Neural cell (in vitro differentiated cells): ENCODE measurements at regions not wholly inside any gene's neighbourhood (a gene's known extent, or its start where the extent isn't known, plus 50 kb on each side); places are given as distances from the start of the nearest gene placed in this dataset.

Experiments
- H2AFZ ChIP-seq: fragments of 200-600, 300-800 bp; sonication (generic), shearing (Covaris generic); 2 replicates; pipeline ENCODE4 v1.6.0; 2014; ENCODE audit warnings: low read depth, mild to moderate bottlenecking, antibody characterized with exemption, low read length, moderate library complexity
- H3F3A ChIP-seq: fragments of 200-600 bp; shearing (Covaris generic); 2 replicates; pipeline ENCODE4 v1.6.1; 2016; ENCODE audit warnings: mild to moderate bottlenecking, moderate library complexity, mixed read lengths, antibody characterized with exemption, low read length; ENCODE audit not compliant: insufficient read depth, poor library complexity, severe bottlenecking
- H3K27ac ChIP-seq: fragments of 200-600, 300-800 bp; sonication (generic), shearing (Covaris generic); 2 replicates; pipeline ENCODE4 v1.5.1; 2014; ENCODE audit warnings: mild to moderate bottlenecking, low read length, moderate library complexity
- H3K27me3 ChIP-seq: fragments of 300-800, 200-600 bp; sonication (generic), shearing (Covaris generic); 2 replicates; pipeline ENCODE4 v1.6.0; 2014; ENCODE audit warnings: mild to moderate bottlenecking, low read depth, low read length, moderate library complexity; ENCODE audit not compliant: insufficient read depth
- H3K36me3 ChIP-seq: fragments of 300-800, 200-600 bp; sonication (generic), shearing (Covaris generic); 2 replicates; pipeline ENCODE4 v1.5.1; 2014; ENCODE audit warnings: mild to moderate bottlenecking, antibody characterized with exemption, low read length, moderate library complexity; ENCODE audit not compliant: insufficient read depth
- H3K4me2 ChIP-seq: fragments of 300-800, 200-600 bp; sonication (generic), shearing (Covaris generic); 2 replicates; pipeline ENCODE4 v1.6.0; 2014; ENCODE audit warnings: mild to moderate bottlenecking, low read length
- H3K4me3 ChIP-seq: fragments of 300-800, 200-600 bp; sonication (generic), shearing (Covaris generic); 2 replicates; pipeline ENCODE4 v1.5.1; 2014; ENCODE audit warnings: mild to moderate bottlenecking, low read length, moderate library complexity
- H3K79me2 ChIP-seq: fragments of 200-600 bp; shearing (Covaris generic); replicated peaks from 2 replicates; pipeline ENCODE4 v1.6.0; 2014; ENCODE audit warnings: mild to moderate bottlenecking, low read length, moderate library complexity; ENCODE audit not compliant: insufficient read depth
- H3K9ac ChIP-seq: fragments of 300-800, 200-600 bp; sonication (generic), shearing (Covaris generic); 2 replicates; pipeline ENCODE4 v1.6.1; 2016; ENCODE audit warnings: mild to moderate bottlenecking, low read length, mixed read lengths
- H3K9me2 ChIP-seq: fragments of 200-600 bp; shearing (Covaris generic); 2 replicates; pipeline ENCODE4 v1.6.1; 2016; ENCODE audit warnings: mild to moderate bottlenecking, low read length, mixed read lengths; ENCODE audit not compliant: insufficient read depth
- H3K9me3 ChIP-seq: fragments of 200-600, 300-800 bp; sonication (generic), shearing (Covaris generic); 2 replicates; pipeline ENCODE4 v1.6.1; 2016; ENCODE audit warnings: mild to moderate bottlenecking, mixed run types, low read length, moderate library complexity, mixed read lengths
- H4K20me1 ChIP-seq: fragments of 200-600 bp; shearing (Covaris generic); 2 replicates; pipeline ENCODE4 v1.6.1; 2016; ENCODE audit warnings: mild to moderate bottlenecking, mixed run types; ENCODE audit not compliant: insufficient read depth
- CTCF ChIP-seq: fragments of 450-650 bp; IDR thresholded peaks from 2 replicates; pipeline ENCODE4 v1.5.1; 2014; ENCODE audit warnings: antibody characterized with exemption, mild to moderate bottlenecking, moderate library complexity; ENCODE audit not compliant: poor library complexity, severe bottlenecking
- EP300 ChIP-seq: fragments of 450-650 bp; conservative IDR thresholded peaks from 2 replicates; pipeline ENCODE4 v1.6.1; 2014; ENCODE audit warnings: antibody characterized with exemption, mild to moderate bottlenecking, moderate library complexity; ENCODE audit not compliant: poor library complexity, severe bottlenecking
- EZH2 ChIP-seq: fragments of 200-600, 300-800 bp; shearing (Covaris generic), sonication (generic); IDR thresholded peaks from 2 replicates; pipeline ENCODE4 v1.6.1; 2014; ENCODE audit warnings: antibody characterized with exemption, low read length, borderline replicate concordance, mild to moderate bottlenecking; ENCODE audit not compliant: insufficient read depth, poor library complexity, severe bottlenecking
- MXI1 ChIP-seq: fragments of 450-650 bp; conservative IDR thresholded peaks from 2 replicates; pipeline ENCODE4 v1.6.1; 2014; ENCODE audit warnings: antibody characterized with exemption, mild to moderate bottlenecking; ENCODE audit not compliant: poor library complexity, severe bottlenecking
- RAD21 ChIP-seq: fragments of 450-650 bp; conservative IDR thresholded peaks from 2 replicates; pipeline ENCODE4 v1.6.1; 2014; ENCODE audit warnings: antibody characterized with exemption, mild to moderate bottlenecking, moderate library complexity
- REST ChIP-seq: IDR thresholded peaks from 2 replicates; pipeline ENCODE4 v1.6.1; 2012; ENCODE audit warnings: borderline replicate concordance
- SMC3 ChIP-seq: fragments of 450-650 bp; conservative IDR thresholded peaks from 2 replicates; pipeline ENCODE4 v1.6.1; 2014; ENCODE audit warnings: antibody characterized with exemption, mild to moderate bottlenecking, moderate library complexity; ENCODE audit not compliant: poor library complexity
- TAF1 ChIP-seq: IDR thresholded peaks from 2 replicates; pipeline ENCODE4 v1.6.1; 2012; ENCODE audit warnings: low read depth

- H3K9me2 ChIP-seq: no peaks in the 10 kb centered on the region
These were observed 249.4 kb downstream of the GRB14 start for GRCh38 chr2:164371916-164372315.

DNA sequence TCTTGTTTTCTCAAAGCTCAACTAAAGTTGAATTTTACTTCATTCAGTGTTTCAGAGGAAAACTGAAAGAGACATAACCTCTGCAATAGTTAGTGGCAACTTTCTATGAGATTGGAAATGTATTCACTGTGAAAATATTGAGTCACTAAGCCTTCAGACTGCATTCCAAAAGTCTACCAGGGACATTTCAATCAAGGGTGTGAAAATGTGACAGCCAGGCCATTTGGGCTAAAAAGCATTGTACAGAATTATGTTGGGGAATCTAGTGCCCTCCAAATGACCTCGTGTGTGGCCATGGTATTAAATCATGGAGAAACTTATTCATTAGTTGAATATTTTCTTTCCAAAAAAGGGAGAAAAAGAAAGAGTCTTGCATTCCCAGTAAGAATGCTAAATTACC lies 251.9 kb downstream of the GRB14 start:
- H3K4me2 ChIP-seq: no peak overlapping the region
- no peaks in the 10 kb centered on the region for H3K9me3 ChIP-seq
- H3K4me3 ChIP-seq: no peak overlapping the region
- H3K27ac ChIP-seq: no peak overlapping the region
- no peaks in the 10 kb centered on the region for H3K36me3 ChIP-seq
- H2AFZ ChIP-seq: no peak overlapping the region
- no peaks in the 10 kb centered on the region for H3K79me2 ChIP-seq
- no peak overlapping the region for H3K9ac ChIP-seq
- no peaks in the 10 kb centered on the region for H3F3A ChIP-seq
- no peaks in the 10 kb centered on the region for H3K27me3 ChIP-seq
- H4K20me1 ChIP-seq: no peaks in the 10 kb centered on the region
- H3K9me2 ChIP-seq: no peaks in the 10 kb centered on the region
- no peak for TF ChIP-seq EZH2
- TF ChIP-seq MXI1: no peak
- TF ChIP-seq TAF1: no peak
- TF ChIP-seq EP300: no peak
- no peak for TF ChIP-seq CTCF
- TF ChIP-seq SMC3: no peak
- no peak for TF ChIP-seq REST

More at GRCh38 chr2:164371916-164372315, 249.4 kb downstream of the GRB14 start:
- Histone ChIP-seq H3K9ac (no peak overlapping the region), H3K27ac (no peak overlapping the region), H3K4me2 (no peak overlapping the region), H3K27me3 (no peaks in the 10 kb centered on the region), H3K36me3 (no peaks in the 10 kb centered on the region), H3K79me2 (no peaks in the 10 kb centered on the region), H4K20me1 (no peaks in the 10 kb centered on the region), H3K4me3 (no peak overlapping the region), H3F3A (no peaks in the 10 kb centered on the region), H2AFZ (no peak overlapping the region), H3K9me3 (no peaks in the 10 kb centered on the region)
- TF ChIP-seq EZH2 (no peak), EP300 (no peak), REST (no peak), TAF1 (no peak), MXI1 (no peak), RAD21 (no peak), CTCF (no peak)
